MM.1S (cell line): ENCODE measurements at regions not wholly inside any gene's neighbourhood (a gene's known extent, or its start where the extent isn't known, plus 50 kb on each side); places are given as distances from the start of the nearest gene placed in this dataset.

Source experiments
- DNase-seq: peaks from one replicate; pipeline ENCODE4 v3.0.0-alpha.2; 2015
- H2AFZ ChIP-seq: fragments of 300-600 bp; sonication (generic); 2 replicates; pipeline ENCODE4 v1.6.0; 2016; ENCODE audit warnings: antibody characterized with exemption, low read length
- H3F3A ChIP-seq: fragments of 300-600 bp; sonication (generic); 2 replicates; pipeline ENCODE4 v1.6.1; 2016; ENCODE audit warnings: mild to moderate bottlenecking, antibody characterized with exemption, low read length, moderate library complexity, mixed read lengths; ENCODE audit not compliant: insufficient read depth
- H3K27ac ChIP-seq: fragments of 300-600 bp; sonication (generic); 2 replicates; pipeline ENCODE4 v1.5.1; 2016; ENCODE audit warnings: mild to moderate bottlenecking, low read length
- H3K27me3 ChIP-seq: fragments of 300-600 bp; sonication (generic); replicated peaks from 2 replicates; pipeline ENCODE4 v1.6.0; 2016; ENCODE audit warnings: low read length; ENCODE audit not compliant: insufficient read depth
- H3K36me3 ChIP-seq: fragments of 300-600 bp; sonication (generic); replicated peaks from 2 replicates; pipeline ENCODE4 v1.6.1; 2016; ENCODE audit warnings: mild to moderate bottlenecking, low read length, mixed read lengths; ENCODE audit not compliant: insufficient read depth
- H3K4me1 ChIP-seq: fragments of 300-600 bp; sonication (generic); 2 replicates; pipeline ENCODE4 v1.6.1; 2016; ENCODE audit warnings: low read length, mixed read lengths
- H3K4me2 ChIP-seq: fragments of 300-600 bp; sonication (generic); 2 replicates; pipeline ENCODE4 v1.6.0; 2016; ENCODE audit warnings: low read depth, low read length
- H3K4me3 ChIP-seq: fragments of 300-600 bp; sonication (generic); 2 replicates; pipeline ENCODE4 v1.5.1; 2016; ENCODE audit warnings: low read length, mixed read lengths
- H3K79me2 ChIP-seq: fragments of 300-600 bp; sonication (generic); 2 replicates; pipeline ENCODE4 v1.6.1; 2016; ENCODE audit warnings: mixed run types, low read length, mixed read lengths
- H3K9ac ChIP-seq: fragments of 300-600 bp; sonication (generic); 2 replicates; pipeline ENCODE4 v1.6.1; 2016; ENCODE audit warnings: low read length, mixed read lengths
- H3K9me2 ChIP-seq: fragments of 300-600 bp; sonication (generic); replicated peaks from 2 replicates; pipeline ENCODE4 v1.6.1; 2016; ENCODE audit warnings: mild to moderate bottlenecking, low read length, mixed read lengths; ENCODE audit not compliant: insufficient read depth
- H3K9me3 ChIP-seq: fragments of 300-600 bp; sonication (generic); replicated peaks from 2 replicates; pipeline ENCODE4 v1.6.1; 2016; ENCODE audit warnings: mild to moderate bottlenecking, low read length, mixed read lengths; ENCODE audit not compliant: insufficient read depth
- H4K20me1 ChIP-seq: fragments of 300-600 bp; sonication (generic); 2 replicates; pipeline ENCODE4 v1.6.1; 2016; ENCODE audit warnings: mild to moderate bottlenecking, low read length, moderate library complexity, mixed read lengths; ENCODE audit not compliant: insufficient read depth
- CTCF ChIP-seq: fragments of 300-600 bp; sonication (generic); IDR thresholded peaks from 2 replicates; pipeline ENCODE4 v1.5.1; 2016; ENCODE audit warnings: antibody characterized with exemption, low read length, mixed read lengths
- EZH2 ChIP-seq: fragments of 300-600 bp; sonication (generic); optimal IDR thresholded peaks from 2 replicates; pipeline ENCODE3; 2017; ENCODE audit warnings: low read depth, mild to moderate bottlenecking, antibody characterized with exemption, low read length, mixed read lengths
- EZH2phosphoT487 ChIP-seq: fragments of 300-600 bp; sonication (generic); IDR thresholded peaks from 2 replicates; pipeline ENCODE4 v1.6.1; 2018; ENCODE audit warnings: antibody characterized with exemption, low read length

GRCh38 chr11:116544721-116545120 lies 228.1 kb downstream of the BUD13 start:
- H3K9me2 ChIP-seq: no peaks in the 10 kb centered on the region
- H3K27me3 ChIP-seq: no peaks in the 10 kb centered on the region
- no peak overlapping the region for H2AFZ ChIP-seq
- no peak for DNase-seq
- no peak overlapping the region for H3K4me3 ChIP-seq
- no peaks in the 10 kb centered on the region for H3K36me3 ChIP-seq
- H3K4me2 ChIP-seq: no peak overlapping the region
- H3K27ac ChIP-seq: no peak overlapping the region
- H4K20me1 ChIP-seq: no peaks in the 10 kb centered on the region
- H3K4me1 ChIP-seq: peaks cover 6% of the 10 kb centered on the region
- H3K9ac ChIP-seq: no peak overlapping the region
- no peak for TF ChIP-seq CTCF
- TF ChIP-seq EZH2phosphoT487: no peak
- TF ChIP-seq EZH2: no peak
- H3K79me2 ChIP-seq: no peaks in the 10 kb centered on the region
- H3F3A ChIP-seq: no peaks in the 10 kb centered on the region
- no peaks in the 10 kb centered on the region for H3K9me3 ChIP-seq

- Histone ChIP-seq H3F3A (no peaks in the 10 kb centered on the region), H3K9me3 (no peaks in the 10 kb centered on the region), H3K27ac (no peak overlapping the region), H4K20me1 (no peaks in the 10 kb centered on the region), H2AFZ (no peak overlapping the region), H3K27me3 (no peaks in the 10 kb centered on the region), H3K4me2 (no peak overlapping the region), H3K36me3 (no peaks in the 10 kb centered on the region), H3K4me1 (peaks cover 6% of the 10 kb centered on the region), H3K79me2 (no peaks in the 10 kb centered on the region), H3K9ac (no peak overlapping the region), H3K4me3 (no peak overlapping the region), H3K9me2 (no peaks in the 10 kb centered on the region)
- no peak for DNase-seq
- TF ChIP-seq EZH2 (no peak), CTCF (no peak)
These were observed 228.8 kb downstream of the BUD13 start for GRCh38 chr11:116543911-116544475.

GRCh38 chr11:116543099-116543498 lies 229.7 kb downstream of the BUD13 start:
- no peak for DNase-seq
- H2AFZ ChIP-seq: no peak overlapping the region
- no peak for TF ChIP-seq CTCF
- TF ChIP-seq EZH2phosphoT487: no peak
- no peak for TF ChIP-seq EZH2
- no peaks in the 10 kb centered on the region for H3K9me2 ChIP-seq
- H3K36me3 ChIP-seq: no peaks in the 10 kb centered on the region
- H3K27me3 ChIP-seq: no peaks in the 10 kb centered on the region
- no peak overlapping the region for H3K4me3 ChIP-seq
- peaks cover 6% of the 10 kb centered on the region for H3K4me1 ChIP-seq
- no peaks in the 10 kb centered on the region for H3F3A ChIP-seq
- no peak overlapping the region for H3K27ac ChIP-seq
- no peak overlapping the region for H3K9ac ChIP-seq
- H4K20me1 ChIP-seq: no peaks in the 10 kb centered on the region
- H3K4me2 ChIP-seq: no peak overlapping the region
- H3K9me3 ChIP-seq: no peaks in the 10 kb centered on the region
- no peaks in the 10 kb centered on the region for H3K79me2 ChIP-seq
